ENCODE measurements at regions not wholly inside any gene's neighbourhood (a gene's known extent, or its start where the extent isn't known, plus 50 kb on each side); places are given as distances from the start of the nearest gene placed in this dataset.

GRCh38 chr2:9751831-9752230, 91.4 kb upstream of the TAF1B start:
- TF ChIP-seq CTCF (IDR thresholded peaks at IDR 0.05; ENCODE audit: low read depth, low read length) (no peak), EZH2phosphoT487 (IDR thresholded peaks at IDR 0.05; ENCODE audit: low read depth) (no peak)
